ENCODE measurements at regions not wholly inside any gene's neighbourhood (a gene's known extent, or its start where the extent isn't known, plus 50 kb on each side); places are given as distances from the start of the nearest gene placed in this dataset.

DNA sequence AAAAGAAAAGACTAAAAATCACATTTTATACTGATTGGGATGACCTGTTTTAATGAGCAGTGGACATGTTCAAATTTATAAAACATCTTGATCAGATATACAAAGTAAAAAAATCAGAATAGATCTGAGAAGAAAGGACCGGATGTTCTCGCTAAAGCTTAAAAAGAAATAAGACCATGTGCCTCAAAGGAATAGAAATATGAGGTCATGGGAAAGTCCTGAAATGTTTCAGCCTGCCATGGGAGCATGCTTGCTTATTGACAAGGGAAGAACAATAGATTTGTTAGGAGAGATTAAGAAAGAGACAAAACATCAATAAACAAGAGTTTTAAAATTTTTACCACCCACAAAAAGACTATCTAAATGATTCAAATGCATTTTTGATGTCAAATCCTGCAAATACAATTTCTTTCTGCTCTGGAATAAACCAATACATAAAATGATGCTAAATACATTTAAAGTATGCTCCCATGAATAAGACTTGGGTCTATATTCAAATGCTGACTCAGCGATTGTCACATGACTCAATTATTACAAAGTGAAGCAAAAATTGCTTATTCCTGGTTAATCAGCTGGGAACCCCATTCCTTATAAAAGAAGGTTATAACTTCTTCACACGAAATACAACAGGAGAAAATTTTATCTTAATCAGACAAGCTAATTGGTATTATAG is 633.9 kb upstream of the PKDCC start:
- peak; percentile 42 for DNase-seq (ENCODE audit: low read depth)
- TF ChIP-seq, protein P1, sequence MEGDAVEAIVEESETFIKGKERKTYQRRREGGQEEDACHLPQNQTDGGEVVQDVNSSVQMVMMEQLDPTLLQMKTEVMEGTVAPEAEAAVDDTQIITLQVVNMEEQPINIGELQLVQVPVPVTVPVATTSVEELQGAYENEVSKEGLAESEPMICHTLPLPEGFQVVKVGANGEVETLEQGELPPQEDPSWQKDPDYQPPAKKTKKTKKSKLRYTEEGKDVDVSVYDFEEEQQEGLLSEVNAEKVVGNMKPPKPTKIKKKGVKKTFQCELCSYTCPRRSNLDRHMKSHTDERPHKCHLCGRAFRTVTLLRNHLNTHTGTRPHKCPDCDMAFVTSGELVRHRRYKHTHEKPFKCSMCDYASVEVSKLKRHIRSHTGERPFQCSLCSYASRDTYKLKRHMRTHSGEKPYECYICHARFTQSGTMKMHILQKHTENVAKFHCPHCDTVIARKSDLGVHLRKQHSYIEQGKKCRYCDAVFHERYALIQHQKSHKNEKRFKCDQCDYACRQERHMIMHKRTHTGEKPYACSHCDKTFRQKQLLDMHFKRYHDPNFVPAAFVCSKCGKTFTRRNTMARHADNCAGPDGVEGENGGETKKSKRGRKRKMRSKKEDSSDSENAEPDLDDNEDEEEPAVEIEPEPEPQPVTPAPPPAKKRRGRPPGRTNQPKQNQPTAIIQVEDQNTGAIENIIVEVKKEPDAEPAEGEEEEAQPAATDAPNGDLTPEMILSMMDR (IDR thresholded peaks at IDR 0.05; ENCODE audit: insufficient read depth, low read depth, low read length, missing control alignments): no peak
- H3K4me3 ChIP-seq (ENCODE audit: low read depth, low read length): no peak overlapping the region

- H3K4me3 ChIP-seq (ENCODE audit: low read depth, low read length): no peak overlapping the region
- TF ChIP-seq, protein P1 (IDR thresholded peaks at IDR 0.05; ENCODE audit: insufficient read depth, low read depth, low read length, missing control alignments): peak; percentile 59
Observed at GRCh38 chr2:41414486-41415230, 633.2 kb upstream of the PKDCC start.

GRCh38 chr2:41417511-41417910 is 630.3 kb upstream of the PKDCC start:
- TF ChIP-seq, protein P1 (IDR thresholded peaks at IDR 0.05; ENCODE audit: insufficient read depth, low read depth, low read length, missing control alignments): no peak
- DNase-seq (ENCODE audit: low read depth): peak; percentile 26
- H3K4me3 ChIP-seq (ENCODE audit: low read depth, low read length): no peak overlapping the region

More at GRCh38 chr2:41414486-41415230, 633.2 kb upstream of the PKDCC start:
- peak; percentile 65 for DNase-seq (ENCODE audit: low read depth)

GRCh38 chr2:41420219-41420618 is 627.6 kb upstream of the PKDCC start:
- TF ChIP-seq, protein P1 (IDR thresholded peaks at IDR 0.05; ENCODE audit: insufficient read depth, low read depth, low read length, missing control alignments): no peak
- H3K4me3 ChIP-seq (ENCODE audit: low read depth, low read length): no peak overlapping the region
- no peak for DNase-seq (ENCODE audit: low read depth)

- DNase-seq (ENCODE audit: low read depth): no peak
- TF ChIP-seq, protein P1 (IDR thresholded peaks at IDR 0.05; ENCODE audit: insufficient read depth, low read depth, low read length, missing control alignments): no peak
- H3K4me3 ChIP-seq (ENCODE audit: low read depth, low read length): no peak overlapping the region
Observed at GRCh38 chr2:41420872-41421271, 626.9 kb upstream of the PKDCC start.

DNA sequence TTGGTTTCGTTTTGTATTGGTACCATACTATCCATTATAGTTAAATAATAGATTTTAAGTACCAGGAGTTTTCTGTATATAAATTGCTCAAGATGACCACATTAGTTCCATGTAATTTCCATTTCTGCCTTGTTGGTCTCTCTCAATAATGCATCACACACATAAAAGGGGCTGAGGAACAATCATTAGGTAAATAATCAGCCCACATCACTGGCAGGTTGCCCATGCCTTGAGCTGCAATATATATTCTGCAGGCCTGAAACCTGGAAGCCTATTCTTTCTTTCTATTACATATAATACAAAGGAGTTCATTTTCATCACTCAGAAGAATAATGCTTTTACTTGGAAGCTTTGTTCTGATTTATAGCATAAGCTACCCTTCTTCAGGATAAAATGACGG is 616.1 kb upstream of the PKDCC start:
- DNase-seq (ENCODE audit: low read depth): no peak
- TF ChIP-seq, protein P1 (IDR thresholded peaks at IDR 0.05; ENCODE audit: insufficient read depth, low read depth, low read length, missing control alignments): no peak
- no peak overlapping the region for H3K4me3 ChIP-seq (ENCODE audit: low read depth, low read length)

Measured in GM12865 (cell line).